Pancreas (tissue), 10 donors: ENCODE measurements at regions not wholly inside any gene's neighbourhood (a gene's known extent, or its start where the extent isn't known, plus 50 kb on each side); places are given as distances from the start of the nearest gene placed in this dataset.

Experiments
- ATAC-seq, 4 donors: fragments of 200-7000 bp; cut with Tn5 transposase; one replicate each; pipeline versions ENCODE4 v1.8.0 to v1.9.1; 2020; ENCODE audit warnings: mild to moderate bottlenecking in 4 of 4, moderate library complexity in 4 of 4
- DNase-seq, 6 donors: peaks; one replicate each; pipeline ENCODE4 v3.0.0-alpha.2; 2020
- FAIRE-seq: peaks from 2 replicates; lab custom pipeline; 2012; peaks lifted over from hg19 to GRCh38; lab: Jason Lieb, UNC
- H3K27ac ChIP-seq, 4 donors: fragments of 200-600 bp; sonication (generic); 1 replicate in 3 of 4; 2 replicates in 1 of 4; pipeline versions ENCODE4 v1.5.0 to v1.8.0; 2020
- H3K27me3 ChIP-seq, 4 donors: fragments of 200-600 bp; one replicate each; pipeline ENCODE4 v1.8.0; 2021
- H3K36me3 ChIP-seq, 3 donors: fragments of 200-600 bp; sonication (generic) in 1 of 3; one replicate each; pipeline versions ENCODE4 v1.5.0 to v1.8.0; 2020 to 2021
- H3K4me1 ChIP-seq, 3 donors: fragments of 200-600 bp; one replicate each; pipeline ENCODE4 v1.8.0; 2021
- H3K4me3 ChIP-seq, 4 donors: fragments of 200-600 bp; sonication (generic) in 2 of 4; one replicate each; pipeline versions ENCODE4 v1.5.0 to v1.8.0; 2020 to 2021
- H3K9me3 ChIP-seq, 4 donors: fragments of 200-600 bp; one replicate each; pipeline ENCODE4 v1.8.0; 2021
- CTCF ChIP-seq, 4 donors: fragments of 200-600 bp; sonication (generic) in 3 of 4; IDR thresholded peaks; one replicate each; pipeline versions ENCODE4 v1.5.0 to v1.8.0; 2021; ENCODE audit warnings: antibody characterized with exemption in 4 of 4
- WGBS, 2 donors: extraction: QIAGEN DNeasy Blood & Tissue Kit; methylation state at CpG; one replicate each; pipeline ENCODE4 v1.1.7; 2013; 5-methylcytosine and 5-hydroxymethylcytosine counted together
- intact Hi-C, 3 donors: fragments of 100-400 bp; cut with DNase I; formaldehyde crosslinking; loops; one replicate each; pipeline versions ENCODE4 v1.11.1 to v1.14.2; 2022
- donor health status: healthy with polysubstance abuse.
- donor health status: DM: no; HTN: no; CAD: no; lungs with moderate emphysema.
- donor health status: DM: no; HTN: no; CAD: no.
- donor health status: control.
- donor health status: control.
- donor health status: Bipolar disorder and iron deficiency.
- donor health status: DM: yes; HTN: yes; CAD: no.
- donor health status: DM: no; HTN: no; CAD: no.
- donor health status: DM: no; HTN: no; CAD: no.
- donor health status: DM: yes; HTN: yes; CAD: no.

GRCh38 chr3:88231632-88232031, 81.9 kb downstream of the C3orf38 start:
- intact Hi-C loops: no loop called here
- ATAC-seq (no peak), DNase-seq (no peak), FAIRE-seq (no peak)
- no peaks in the 10 kb centered on the region for H3K36me3 ChIP-seq
- WGBS, 2 donors: 59 to 66% methylated on average over 1 of the region's 1 CpG
- H3K27me3 ChIP-seq: no peaks in the 10 kb centered on the region
- no peaks in the 10 kb centered on the region for H3K9me3 ChIP-seq
- no peak for TF ChIP-seq CTCF (IDR thresholded peaks at IDR 0.05)
- no peaks in the 10 kb centered on the region for H3K4me1 ChIP-seq
- no peak overlapping the region for H3K4me3 ChIP-seq
- no peak overlapping the region for H3K27ac ChIP-seq

DNA sequence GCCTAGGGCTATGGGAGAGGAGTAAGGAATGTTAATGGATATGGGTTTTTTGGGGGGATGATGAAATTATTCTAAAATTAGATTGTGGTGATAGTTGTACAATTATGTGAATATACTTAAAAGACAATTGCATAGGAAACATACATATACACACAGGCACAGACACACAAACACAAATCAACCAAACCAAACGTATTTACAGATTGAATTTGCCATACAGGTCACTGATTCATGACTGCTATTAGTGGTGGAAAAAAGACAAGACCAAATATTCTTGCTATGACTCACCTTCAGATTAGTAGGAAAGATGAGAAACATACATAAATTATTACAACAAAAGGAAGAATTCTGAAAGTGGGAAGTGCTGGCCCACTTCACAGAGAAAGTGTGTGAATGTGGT, 85.3 kb downstream of the C3orf38 start:
- no peak for FAIRE-seq

DNA sequence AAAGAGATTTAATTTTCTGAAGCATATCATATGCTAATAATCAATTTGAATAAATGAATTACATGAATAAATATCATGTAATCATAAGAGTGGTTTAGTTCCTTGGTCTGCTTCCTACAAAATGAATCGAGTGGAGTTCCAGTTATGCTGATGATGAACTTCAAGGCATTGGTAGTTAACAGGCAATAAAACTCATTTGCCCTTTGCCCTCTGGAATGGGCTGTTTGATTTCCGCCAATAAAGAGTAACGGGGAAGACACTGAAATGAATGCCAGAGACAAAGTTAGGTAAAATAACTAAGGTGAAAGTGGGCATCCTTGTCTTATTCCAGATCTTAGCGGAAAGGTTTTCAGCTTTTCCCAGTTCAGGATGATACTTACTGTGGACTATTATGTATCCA, 90.1 kb downstream of the C3orf38 start:
- 80 to 81% methylated on average over 4 of the region's 4 CpGs for WGBS, 2 donors
- no peak for TF ChIP-seq CTCF (IDR thresholded peaks at IDR 0.05)

More for the DNA sequence above, 85.3 kb downstream of the C3orf38 start:
- TF ChIP-seq CTCF (IDR thresholded peaks at IDR 0.05): no peak
- ATAC-seq: no peak
- no peak overlapping the region for H3K27ac ChIP-seq
- H3K4me3 ChIP-seq: no peak overlapping the region
- intact Hi-C loops: no loop called here
- no peaks in the 10 kb centered on the region for H3K4me1 ChIP-seq
- no peaks in the 10 kb centered on the region for H3K36me3 ChIP-seq
- WGBS, 2 donors: 27 to 32% methylated on average over 1 of the region's 1 CpG
- no peak for DNase-seq
- H3K27me3 ChIP-seq: no peaks in the 10 kb centered on the region
- H3K9me3 ChIP-seq: no peaks in the 10 kb centered on the region

GRCh38 chr3:88248658-88249057, 98.9 kb downstream of the C3orf38 start:
- Histone ChIP-seq H3K36me3 (no peaks in the 10 kb centered on the region), H3K27ac (no peak overlapping the region), H3K4me3 (no peak overlapping the region), H3K4me1 (no peaks in the 10 kb centered on the region), H3K9me3 (no peaks in the 10 kb centered on the region), H3K27me3 (no peaks in the 10 kb centered on the region)
- DNase-seq: no peak
- intact Hi-C loops: no loop called here
- TF ChIP-seq CTCF (IDR thresholded peaks at IDR 0.05): no peak
- no peak for FAIRE-seq
- no peak for ATAC-seq

More for the DNA sequence above, 90.1 kb downstream of the C3orf38 start:
- H3K27ac ChIP-seq: no peak overlapping the region
- FAIRE-seq (no peak), ATAC-seq (no peak), DNase-seq (no peak)
- no peaks in the 10 kb centered on the region for H3K9me3 ChIP-seq
- H3K27me3 ChIP-seq: no peaks in the 10 kb centered on the region
- H3K4me1 ChIP-seq: no peaks in the 10 kb centered on the region
- H3K4me3 ChIP-seq: no peak overlapping the region
- intact Hi-C loops: no loop called here
- H3K36me3 ChIP-seq: no peaks in the 10 kb centered on the region

- FAIRE-seq (no peak), DNase-seq (no peak), ATAC-seq (no peak)
- Histone ChIP-seq H3K27me3 (no peaks in the 10 kb centered on the region), H3K9me3 (no peaks in the 10 kb centered on the region), H3K36me3 (no peaks in the 10 kb centered on the region), H3K4me3 (no peak overlapping the region), H3K27ac (no peak overlapping the region), H3K4me1 (no peaks in the 10 kb centered on the region)
- WGBS, 2 donors: 53 to 60% methylated on average over 4 of the region's 4 CpGs
- intact Hi-C loops: no loop called here
- no peak for TF ChIP-seq CTCF (IDR thresholded peaks at IDR 0.05)
Observed at GRCh38 chr3:88259045-88259444, 109.3 kb downstream of the C3orf38 start.
